ENCODE measurements at regions not wholly inside any gene's neighbourhood (a gene's known extent, or its start where the extent isn't known, plus 50 kb on each side); places are given as distances from the start of the nearest gene placed in this dataset.

DNA sequence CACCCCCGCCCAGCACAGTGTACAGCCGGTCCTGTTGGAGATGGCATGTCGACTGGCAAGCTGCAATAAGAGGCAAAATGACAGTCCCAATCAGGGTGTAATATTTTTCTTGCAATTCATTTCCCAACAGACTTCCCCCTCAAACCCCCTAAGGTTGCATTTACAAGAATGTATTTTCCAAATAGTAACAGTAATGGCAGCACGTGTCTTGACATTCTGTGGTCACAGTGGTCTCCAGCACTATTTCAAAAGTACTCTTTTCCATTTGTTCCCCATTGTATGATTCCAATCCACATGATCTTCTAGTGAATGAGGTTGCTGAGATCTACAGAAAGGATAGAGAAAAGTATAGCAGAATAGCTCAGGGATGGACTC lies 97.8 kb upstream of the CARMIL1 start:
- no peaks in the 10 kb centered on the region for H3K79me2 ChIP-seq (ENCODE audit: low read depth)
- H3F3A ChIP-seq (ENCODE audit: low read depth): no peaks in the 10 kb centered on the region
- H3K4me3 ChIP-seq: no peak overlapping the region
- TF ChIP-seq EZH2phosphoT487 (IDR thresholded peaks at IDR 0.05) (no peak), EZH2 (IDR thresholded peaks at IDR 0.05) (no peak)
- TF ChIP-seq, protein P1, sequence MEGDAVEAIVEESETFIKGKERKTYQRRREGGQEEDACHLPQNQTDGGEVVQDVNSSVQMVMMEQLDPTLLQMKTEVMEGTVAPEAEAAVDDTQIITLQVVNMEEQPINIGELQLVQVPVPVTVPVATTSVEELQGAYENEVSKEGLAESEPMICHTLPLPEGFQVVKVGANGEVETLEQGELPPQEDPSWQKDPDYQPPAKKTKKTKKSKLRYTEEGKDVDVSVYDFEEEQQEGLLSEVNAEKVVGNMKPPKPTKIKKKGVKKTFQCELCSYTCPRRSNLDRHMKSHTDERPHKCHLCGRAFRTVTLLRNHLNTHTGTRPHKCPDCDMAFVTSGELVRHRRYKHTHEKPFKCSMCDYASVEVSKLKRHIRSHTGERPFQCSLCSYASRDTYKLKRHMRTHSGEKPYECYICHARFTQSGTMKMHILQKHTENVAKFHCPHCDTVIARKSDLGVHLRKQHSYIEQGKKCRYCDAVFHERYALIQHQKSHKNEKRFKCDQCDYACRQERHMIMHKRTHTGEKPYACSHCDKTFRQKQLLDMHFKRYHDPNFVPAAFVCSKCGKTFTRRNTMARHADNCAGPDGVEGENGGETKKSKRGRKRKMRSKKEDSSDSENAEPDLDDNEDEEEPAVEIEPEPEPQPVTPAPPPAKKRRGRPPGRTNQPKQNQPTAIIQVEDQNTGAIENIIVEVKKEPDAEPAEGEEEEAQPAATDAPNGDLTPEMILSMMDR (IDR thresholded peaks at IDR 0.05): no peak
- Mint-ChIP-seq H3K4me3 (no peak overlapping the region), H3K36me3 (no peaks in the 10 kb centered on the region), H3K9me3 (no peaks in the 10 kb centered on the region), H3K27me3 (ENCODE audit: insufficient read depth, low read depth) (peaks cover 2% of the 10 kb centered on the region), H3K27ac (no peak overlapping the region), H3K4me1 (peaks cover 12% of the 10 kb centered on the region)
- H3K4me1 ChIP-seq: no peaks in the 10 kb centered on the region
- H3K27me3 ChIP-seq: no peaks in the 10 kb centered on the region
- no peaks in the 10 kb centered on the region for H3K36me3 ChIP-seq
- DNase-seq (ENCODE audit: low spot score): no peak
- H4K20me1 ChIP-seq (ENCODE audit: low read depth): no peaks in the 10 kb centered on the region
- no peak overlapping the region for H2AFZ ChIP-seq (replicated peaks)
- H3K4me2 ChIP-seq: no peak overlapping the region
- H3K9me3 ChIP-seq (ENCODE audit: low read depth): no peaks in the 10 kb centered on the region
- no peak overlapping the region for H3K27ac ChIP-seq
- no peak overlapping the region for H3K9ac ChIP-seq

DNA sequence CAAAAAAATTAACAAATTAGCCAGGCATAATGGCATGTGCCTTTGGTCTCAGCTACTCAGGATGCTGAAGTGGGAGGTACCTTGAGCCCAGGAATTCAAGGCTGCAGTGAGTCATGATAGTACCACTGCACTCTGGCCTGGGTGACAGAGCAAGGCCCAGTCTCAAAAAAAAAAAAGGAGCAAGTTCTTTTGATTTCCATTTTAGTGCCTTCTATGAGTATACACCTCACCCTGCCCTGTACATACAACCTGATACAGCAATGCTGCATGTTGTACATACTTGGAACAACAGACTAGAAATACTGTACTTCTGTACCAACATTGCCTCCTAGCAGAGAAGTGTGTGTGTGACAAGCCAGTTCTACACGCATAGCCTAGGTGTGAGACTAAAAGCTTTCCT lies 97.3 kb upstream of the CARMIL1 start:
- Mint-ChIP-seq H3K9me3 (no peaks in the 10 kb centered on the region), H3K4me1 (peaks cover 14% of the 10 kb centered on the region), H3K27me3 (ENCODE audit: insufficient read depth, low read depth) (peaks cover 2% of the 10 kb centered on the region), H3K27ac (no peak overlapping the region), H3K36me3 (no peaks in the 10 kb centered on the region), H3K4me3 (no peak overlapping the region)
- Histone ChIP-seq H3F3A (ENCODE audit: low read depth) (no peaks in the 10 kb centered on the region), H3K4me1 (no peaks in the 10 kb centered on the region), H2AFZ (replicated peaks) (no peak overlapping the region), H3K9me3 (ENCODE audit: low read depth) (no peaks in the 10 kb centered on the region), H3K27me3 (no peaks in the 10 kb centered on the region), H3K4me2 (no peak overlapping the region), H3K79me2 (ENCODE audit: low read depth) (no peaks in the 10 kb centered on the region), H3K9ac (no peak overlapping the region), H3K36me3 (no peaks in the 10 kb centered on the region), H3K27ac (no peak overlapping the region), H4K20me1 (ENCODE audit: low read depth) (no peaks in the 10 kb centered on the region), H3K4me3 (no peak overlapping the region)
- TF ChIP-seq EZH2phosphoT487 (IDR thresholded peaks at IDR 0.05) (no peak), EZH2 (IDR thresholded peaks at IDR 0.05) (no peak)
- TF ChIP-seq, protein P1 (IDR thresholded peaks at IDR 0.05): no peak
- no peak for DNase-seq (ENCODE audit: low spot score)

DNA sequence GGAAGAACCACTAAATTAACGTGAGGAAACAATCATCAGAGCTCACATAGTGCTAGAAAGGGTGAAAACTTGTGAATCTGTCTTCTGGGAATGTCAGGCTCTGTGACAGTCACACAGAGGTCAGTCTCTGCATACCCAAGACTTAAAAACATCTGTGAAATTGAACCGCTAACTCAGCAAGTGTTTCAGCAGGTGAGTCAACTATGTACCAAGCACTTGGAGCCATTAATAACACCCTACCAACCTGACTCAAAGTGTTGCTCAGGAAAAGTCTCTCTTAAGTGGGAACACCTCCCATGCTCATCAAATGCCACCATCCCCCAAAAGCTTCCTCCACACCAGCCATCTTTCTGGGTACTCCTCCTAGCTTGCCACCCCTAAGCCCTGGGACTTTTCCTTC lies 92.3 kb upstream of the CARMIL1 start:
- no peak for DNase-seq (ENCODE audit: low spot score)
- TF ChIP-seq EZH2 (IDR thresholded peaks at IDR 0.05): no peak
- TF ChIP-seq, protein P1 (IDR thresholded peaks at IDR 0.05): no peak
- H3K27ac Mint-ChIP-seq: no peak overlapping the region

DNA sequence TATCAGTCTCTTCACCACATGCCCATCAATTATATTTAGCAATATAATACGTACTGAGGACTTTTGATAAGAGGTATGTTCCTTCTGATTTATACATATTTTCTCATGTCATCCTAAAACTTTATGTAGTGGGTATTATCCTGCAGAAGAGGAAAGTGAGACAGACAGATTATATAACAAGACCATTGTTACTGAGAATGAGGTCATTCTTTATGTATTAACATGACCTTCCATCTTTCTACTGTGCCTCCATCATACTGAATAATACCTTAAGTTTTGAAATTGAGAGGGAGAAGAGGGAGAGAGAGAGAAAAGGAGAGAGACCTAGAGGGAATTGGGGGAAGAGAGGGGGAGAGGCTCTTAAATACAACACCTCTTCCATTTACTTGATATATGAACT lies 90.9 kb upstream of the CARMIL1 start:
- H3K4me1 Mint-ChIP-seq: peaks cover 17% of the 10 kb centered on the region
- Histone ChIP-seq H3K36me3 (no peaks in the 10 kb centered on the region), H3K9ac (no peak overlapping the region), H3K4me2 (no peak overlapping the region), H3K27ac (no peak overlapping the region), H3F3A (ENCODE audit: low read depth) (no peaks in the 10 kb centered on the region), H2AFZ (replicated peaks) (no peak overlapping the region), H3K4me1 (no peaks in the 10 kb centered on the region), H3K79me2 (ENCODE audit: low read depth) (no peaks in the 10 kb centered on the region), H3K27me3 (no peaks in the 10 kb centered on the region), H3K4me3 (no peak overlapping the region), H3K9me3 (ENCODE audit: low read depth) (no peaks in the 10 kb centered on the region), H4K20me1 (ENCODE audit: low read depth) (no peaks in the 10 kb centered on the region)
- TF ChIP-seq EZH2 (IDR thresholded peaks at IDR 0.05) (no peak), EZH2phosphoT487 (IDR thresholded peaks at IDR 0.05) (no peak)
- TF ChIP-seq, protein P1 (IDR thresholded peaks at IDR 0.05): no peak
- H3K4me3 Mint-ChIP-seq: no peak overlapping the region
- no peaks in the 10 kb centered on the region for H3K36me3 Mint-ChIP-seq
- DNase-seq (ENCODE audit: low spot score): no peak
- H3K27me3 Mint-ChIP-seq (ENCODE audit: insufficient read depth, low read depth): peaks cover 2% of the 10 kb centered on the region
- no peak overlapping the region for H3K27ac Mint-ChIP-seq
- peaks cover 3% of the 10 kb centered on the region for H3K9me3 Mint-ChIP-seq

More for the DNA sequence above, 92.3 kb upstream of the CARMIL1 start:
- Histone ChIP-seq H4K20me1 (ENCODE audit: low read depth) (no peaks in the 10 kb centered on the region), H3K4me2 (no peak overlapping the region), H3K79me2 (ENCODE audit: low read depth) (no peaks in the 10 kb centered on the region), H2AFZ (replicated peaks) (no peak overlapping the region), H3K36me3 (no peaks in the 10 kb centered on the region), H3K4me3 (no peak overlapping the region), H3F3A (ENCODE audit: low read depth) (no peaks in the 10 kb centered on the region), H3K27ac (no peak overlapping the region), H3K9me3 (ENCODE audit: low read depth) (no peaks in the 10 kb centered on the region), H3K27me3 (no peaks in the 10 kb centered on the region), H3K9ac (no peak overlapping the region), H3K4me1 (no peaks in the 10 kb centered on the region)
- Mint-ChIP-seq H3K4me1 (peaks cover 14% of the 10 kb centered on the region), H3K9me3 (peaks cover 3% of the 10 kb centered on the region), H3K36me3 (no peaks in the 10 kb centered on the region), H3K4me3 (no peak overlapping the region), H3K27me3 (ENCODE audit: insufficient read depth, low read depth) (peaks cover 2% of the 10 kb centered on the region)

Measured in neural progenitor cell (in vitro differentiated cells).